ENCODE measurements at regions not wholly inside any gene's neighbourhood (a gene's known extent, or its start where the extent isn't known, plus 50 kb on each side); places are given as distances from the start of the nearest gene placed in this dataset.
A peak's percentile ranks its signal among the peaks of the same experiment; 100 is the strongest.
"Not testable (repeated sequence)": the region's sequence is repeated elsewhere in the genome, so short reads cannot be mapped to it uniquely, and the experiment has no call there.

GRCh38 chr5:87190041-87190440, 77.6 kb upstream of the RASA1 start:
- H3K27ac ChIP-seq (ENCODE audit: low read depth): no peak overlapping the region
- H3K4me1 ChIP-seq (ENCODE audit: insufficient read depth): no peaks in the 10 kb centered on the region
- H3K36me3 ChIP-seq (ENCODE audit: insufficient read depth): no peaks in the 10 kb centered on the region
- no peak for DNase-seq (ENCODE audit: extremely low spot score)
- no peak overlapping the region for H3K4me3 ChIP-seq (ENCODE audit: low read depth, low read length)

- Histone ChIP-seq H3K36me3 (ENCODE audit: insufficient read depth) (no peaks in the 10 kb centered on the region), H3K27ac (ENCODE audit: low read depth) (no peak overlapping the region), H3K4me1 (ENCODE audit: insufficient read depth) (no peaks in the 10 kb centered on the region), H3K4me3 (ENCODE audit: low read depth, low read length) (no peak overlapping the region)
- DNase-seq (ENCODE audit: extremely low spot score): no peak
Observed at GRCh38 chr5:87190687-87191086, 77.0 kb upstream of the RASA1 start.

- Histone ChIP-seq H3K4me3 (ENCODE audit: low read depth, low read length) (no peak overlapping the region), H3K4me1 (ENCODE audit: insufficient read depth) (no peaks in the 10 kb centered on the region), H3K36me3 (ENCODE audit: insufficient read depth) (no peaks in the 10 kb centered on the region), H3K27ac (ENCODE audit: low read depth) (no peak overlapping the region)
- no peak for DNase-seq (ENCODE audit: extremely low spot score)
Observed at GRCh38 chr5:87191645-87192044, 76.0 kb upstream of the RASA1 start.

GRCh38 chr5:87195104-87195591, 72.5 kb upstream of the RASA1 start:
- no peaks in the 10 kb centered on the region for H3K36me3 ChIP-seq (ENCODE audit: insufficient read depth)
- 59% methylated on average over 4 of the region's 4 CpGs for WGBS
- H3K4me3 ChIP-seq (ENCODE audit: low read depth, low read length): no peak overlapping the region
- DNase-seq (ENCODE audit: extremely low spot score): no peak
- no peak overlapping the region for H3K27ac ChIP-seq (ENCODE audit: low read depth)
- H3K4me1 ChIP-seq (ENCODE audit: insufficient read depth): no peaks in the 10 kb centered on the region

- H3K4me1 ChIP-seq (ENCODE audit: insufficient read depth): no peaks in the 10 kb centered on the region
- no peaks in the 10 kb centered on the region for H3K36me3 ChIP-seq (ENCODE audit: insufficient read depth)
- no peak overlapping the region for H3K4me3 ChIP-seq (ENCODE audit: low read depth, low read length)
- no peak for DNase-seq (ENCODE audit: extremely low spot score)
- H3K27ac ChIP-seq (ENCODE audit: low read depth): no peak overlapping the region
- WGBS: 56% methylated on average over 3 of the region's 3 CpGs
Observed at GRCh38 chr5:87195616-87196015, 72.1 kb upstream of the RASA1 start.

- Histone ChIP-seq H3K36me3 (ENCODE audit: insufficient read depth) (no peaks in the 10 kb centered on the region), H3K4me1 (ENCODE audit: insufficient read depth) (no peaks in the 10 kb centered on the region), H3K4me3 (ENCODE audit: low read depth, low read length) (no peak overlapping the region), H3K27ac (ENCODE audit: low read depth) (no peak overlapping the region)
- no peak for DNase-seq (ENCODE audit: extremely low spot score)
- 92% methylated on average over 5 of the region's 5 CpGs for WGBS
Observed at GRCh38 chr5:87198010-87198409, 69.7 kb upstream of the RASA1 start.

GRCh38 chr5:87199246-87199645, 68.4 kb upstream of the RASA1 start:
- 83% methylated on average over 1 of the region's 1 CpG for WGBS
- not testable (repeated sequence) for DNase-seq (ENCODE audit: extremely low spot score)

GRCh38 chr5:87199704-87200103, 68.0 kb upstream of the RASA1 start:
- not testable (repeated sequence) for DNase-seq (ENCODE audit: extremely low spot score); H3K4me1 ChIP-seq (ENCODE audit: insufficient read depth); H3K36me3 ChIP-seq (ENCODE audit: insufficient read depth); H3K4me3 ChIP-seq (ENCODE audit: low read depth, low read length); H3K27ac ChIP-seq (ENCODE audit: low read depth)
- WGBS: 95% methylated on average over 2 of the region's 2 CpGs

More at GRCh38 chr5:87199246-87199645, 68.4 kb upstream of the RASA1 start:
- H3K36me3 ChIP-seq (ENCODE audit: insufficient read depth); H3K4me1 ChIP-seq (ENCODE audit: insufficient read depth); H3K4me3 ChIP-seq (ENCODE audit: low read depth, low read length); H3K27ac ChIP-seq (ENCODE audit: low read depth): not testable (repeated sequence)

- WGBS: 90% methylated on average over 1 of the region's 1 CpG
- no peaks in the 10 kb centered on the region for H3K4me1 ChIP-seq (ENCODE audit: insufficient read depth)
- no peaks in the 10 kb centered on the region for H3K36me3 ChIP-seq (ENCODE audit: insufficient read depth)
- no peak for DNase-seq (ENCODE audit: extremely low spot score)
- no peak overlapping the region for H3K27ac ChIP-seq (ENCODE audit: low read depth)
- H3K4me3 ChIP-seq (ENCODE audit: low read depth, low read length): no peak overlapping the region
Observed at GRCh38 chr5:87210076-87210475, 57.6 kb upstream of the RASA1 start.

- no peak overlapping the region for H3K27ac ChIP-seq (ENCODE audit: low read depth)
- peak; percentile 42 for DNase-seq (ENCODE audit: extremely low spot score)
- H3K4me3 ChIP-seq (ENCODE audit: low read depth, low read length): no peak overlapping the region
- 71% methylated on average over 2 of the region's 2 CpGs for WGBS
- no peaks in the 10 kb centered on the region for H3K4me1 ChIP-seq (ENCODE audit: insufficient read depth)
- no peaks in the 10 kb centered on the region for H3K36me3 ChIP-seq (ENCODE audit: insufficient read depth)
Observed at GRCh38 chr5:87210743-87211142, 56.9 kb upstream of the RASA1 start.

GRCh38 chr5:87211676-87212075, 56.0 kb upstream of the RASA1 start:
- Histone ChIP-seq H3K36me3 (ENCODE audit: insufficient read depth) (no peaks in the 10 kb centered on the region), H3K27ac (ENCODE audit: low read depth) (no peak overlapping the region), H3K4me3 (ENCODE audit: low read depth, low read length) (no peak overlapping the region), H3K4me1 (ENCODE audit: insufficient read depth) (no peaks in the 10 kb centered on the region)
- 53% methylated on average over 1 of the region's 1 CpG for WGBS
- DNase-seq (ENCODE audit: extremely low spot score): no peak

- WGBS: 60% methylated on average over 2 of the region's 2 CpGs
- not testable (repeated sequence) for H3K4me1 ChIP-seq (ENCODE audit: insufficient read depth)
Observed at GRCh38 chr5:87212183-87212582, 55.5 kb upstream of the RASA1 start.

GRCh38 chr5:87217480-87217879, 50.2 kb upstream of the RASA1 start:
- WGBS: 45% methylated on average over 4 of the region's 4 CpGs
- not testable (repeated sequence) for DNase-seq (ENCODE audit: extremely low spot score); H3K4me1 ChIP-seq (ENCODE audit: insufficient read depth); H3K27ac ChIP-seq (ENCODE audit: low read depth); H3K4me3 ChIP-seq (ENCODE audit: low read depth, low read length); H3K36me3 ChIP-seq (ENCODE audit: insufficient read depth)

More at GRCh38 chr5:87212183-87212582, 55.5 kb upstream of the RASA1 start:
- H3K27ac ChIP-seq (ENCODE audit: low read depth); H3K4me3 ChIP-seq (ENCODE audit: low read depth, low read length); DNase-seq (ENCODE audit: extremely low spot score); H3K36me3 ChIP-seq (ENCODE audit: insufficient read depth): not testable (repeated sequence)
